ENCODE measurements at regions not wholly inside any gene's neighbourhood (a gene's known extent, or its start where the extent isn't known, plus 50 kb on each side); places are given as distances from the start of the nearest gene placed in this dataset.

DNA sequence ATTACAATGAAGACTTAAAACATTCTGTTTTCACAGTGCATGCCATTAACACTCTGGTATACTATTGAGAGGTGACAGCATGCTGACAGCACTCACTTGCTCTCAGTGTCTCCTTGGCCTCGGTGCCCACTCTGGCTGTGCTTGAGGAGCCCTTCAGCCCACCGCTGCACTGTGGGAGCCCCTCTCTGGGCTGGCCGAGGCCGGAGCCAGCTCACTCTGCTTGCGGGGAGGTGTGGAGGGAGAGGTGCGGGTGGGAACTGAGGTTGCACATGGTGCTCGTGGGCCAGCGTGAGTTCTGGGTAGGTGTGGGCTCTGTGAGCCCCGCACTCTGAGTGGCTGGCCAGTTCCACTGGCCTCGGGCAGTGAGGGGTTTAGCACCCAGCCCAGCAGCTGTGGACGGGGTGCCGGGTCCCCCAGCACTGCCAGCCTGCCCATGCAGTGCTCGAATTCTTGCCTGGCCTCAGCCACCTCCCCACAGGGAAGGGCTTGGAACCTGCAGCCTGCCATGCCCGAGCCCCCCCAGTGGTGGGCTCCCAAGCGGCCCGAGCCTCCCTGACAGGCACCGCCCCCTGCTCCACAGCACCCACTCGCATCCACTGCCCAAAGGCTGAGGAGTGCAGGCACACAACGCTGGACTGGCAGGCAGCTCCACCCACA lies 135.3 kb upstream of the AR start:
- TF ChIP-seq SP1 (IDR thresholded peaks at IDR 0.05): no peak
- TF ChIP-seq PKNOX1 (IDR thresholded peaks at IDR 0.05): no peak
- no peak for TF ChIP-seq FOXM1 (IDR thresholded peaks at IDR 0.05; ENCODE audit: borderline replicate concordance)
- TF ChIP-seq SUZ12 (IDR thresholded peaks at IDR 0.05): no peak
- TF ChIP-seq LEF1 (IDR thresholded peaks at IDR 0.05; ENCODE audit: borderline replicate concordance): no peak
- TF ChIP-seq FOXK2 (IDR thresholded peaks at IDR 0.05): no peak
- TF ChIP-seq HDGF (IDR thresholded peaks at IDR 0.05; ENCODE audit: borderline replicate concordance): no peak
- TF ChIP-seq FOXA1 (IDR thresholded peaks at IDR 0.05): no peak
- TF ChIP-seq NFRKB (IDR thresholded peaks at IDR 0.05): no peak
- no peak for TF ChIP-seq L3MBTL2 (conservative IDR thresholded peaks at IDR 0.05)
- no peak for TF ChIP-seq ELF4 (IDR thresholded peaks at IDR 0.05)
- TF ChIP-seq TARDBP (IDR thresholded peaks at IDR 0.05): no peak
- TF ChIP-seq ARNT (IDR thresholded peaks at IDR 0.05): no peak
